ENCODE measurements at regions not wholly inside any gene's neighbourhood (a gene's known extent, or its start where the extent isn't known, plus 50 kb on each side); places are given as distances from the start of the nearest gene placed in this dataset.

DNA sequence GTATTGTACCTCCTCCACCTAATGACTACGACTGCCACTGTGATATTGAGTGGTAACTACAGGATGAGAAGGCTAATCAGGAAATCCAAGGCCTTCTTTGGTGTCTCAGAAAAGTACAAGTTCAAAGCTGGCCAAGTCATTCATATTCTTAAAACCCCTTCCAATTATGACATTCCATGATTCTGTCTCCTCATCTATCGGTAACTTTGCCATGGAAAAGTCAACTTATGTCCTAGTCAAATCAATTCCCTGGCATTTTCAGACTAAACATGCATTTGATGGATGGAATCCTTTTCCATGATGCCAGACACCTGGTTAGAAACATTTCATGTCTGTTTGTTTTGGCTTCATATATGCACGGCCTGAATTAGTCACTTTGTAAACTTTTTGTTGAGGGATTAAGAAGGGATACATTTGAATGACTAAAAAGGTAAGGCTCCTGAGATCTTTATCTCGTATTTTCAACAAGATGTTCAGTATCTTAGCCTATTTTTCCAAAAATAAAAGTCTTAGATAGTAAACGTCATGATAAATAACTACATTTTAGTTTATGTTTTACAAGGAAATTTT is 186.5 kb downstream of the NHLRC3 start:
- Histone ChIP-seq H3K27me3 (ENCODE audit: insufficient read depth, low read length) (no peaks in the 10 kb centered on the region), H3K36me3 (ENCODE audit: insufficient read depth, low read length) (no peaks in the 10 kb centered on the region), H3K9me3 (ENCODE audit: low read length) (no peaks in the 10 kb centered on the region), H3K4me3 (ENCODE audit: low read length) (no peak overlapping the region), H2AFZ (ENCODE audit: low read depth, low read length) (no peak overlapping the region), H3K4me1 (ENCODE audit: insufficient read depth, low read length) (no peaks in the 10 kb centered on the region)

DNA sequence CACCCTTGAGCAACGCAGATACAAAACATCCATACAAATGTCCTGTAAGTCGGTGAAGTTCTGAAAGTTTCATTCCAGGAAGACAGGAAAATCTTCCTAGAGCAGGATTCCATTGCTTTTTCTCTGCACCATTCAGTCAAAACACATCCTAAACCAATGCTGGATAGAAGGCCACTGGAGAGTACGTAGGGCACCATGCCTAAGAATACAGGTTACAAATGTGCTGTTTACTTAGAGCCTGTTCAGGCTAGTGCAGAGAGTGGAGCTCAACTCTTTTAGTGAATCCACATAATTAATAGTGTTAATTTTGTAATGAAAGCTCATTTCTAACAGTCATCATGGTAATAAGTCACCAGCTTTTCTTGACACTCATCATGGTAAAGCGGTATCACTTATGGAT is 187.6 kb downstream of the NHLRC3 start:
- H3K4me1 ChIP-seq (ENCODE audit: insufficient read depth, low read length), result no peaks in the 10 kb centered on the region
- no peaks in the 10 kb centered on the region for H3K36me3 ChIP-seq (ENCODE audit: insufficient read depth, low read length)
- H3K4me3 ChIP-seq (ENCODE audit: low read length), result no peak overlapping the region
- no peak overlapping the region for H2AFZ ChIP-seq (ENCODE audit: low read depth, low read length)
- no peaks in the 10 kb centered on the region for H3K27me3 ChIP-seq (ENCODE audit: insufficient read depth, low read length)
- no peaks in the 10 kb centered on the region for H3K9me3 ChIP-seq (ENCODE audit: low read length)

DNA sequence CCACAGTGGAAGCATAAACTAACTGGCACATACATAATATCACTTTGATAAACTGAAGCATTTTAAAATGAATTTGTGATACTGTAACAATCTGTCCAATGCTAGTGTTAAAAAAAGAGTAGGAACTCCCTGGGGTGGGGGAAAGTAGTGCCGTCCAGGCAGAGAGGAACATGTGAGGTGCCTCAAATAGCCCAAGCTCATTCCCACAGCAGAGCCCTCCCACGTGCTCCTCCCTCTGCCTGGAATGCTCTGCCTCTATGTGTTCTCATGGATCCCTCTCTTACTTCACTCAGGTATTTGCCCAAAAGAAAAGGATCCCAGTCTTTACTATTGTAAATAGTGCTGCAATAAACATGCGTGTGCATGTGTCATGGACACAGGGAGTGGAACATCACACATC is 188.1 kb downstream of the NHLRC3 start:
- no peaks in the 10 kb centered on the region for H3K27me3 ChIP-seq (ENCODE audit: insufficient read depth, low read length)
- H3K36me3 ChIP-seq (ENCODE audit: insufficient read depth, low read length), result no peaks in the 10 kb centered on the region
- H3K4me3 ChIP-seq (ENCODE audit: low read length), result no peak overlapping the region
- H2AFZ ChIP-seq (ENCODE audit: low read depth, low read length), result no peak overlapping the region
- H3K9me3 ChIP-seq (ENCODE audit: low read length), result no peaks in the 10 kb centered on the region
- no peaks in the 10 kb centered on the region for H3K4me1 ChIP-seq (ENCODE audit: insufficient read depth, low read length)

DNA sequence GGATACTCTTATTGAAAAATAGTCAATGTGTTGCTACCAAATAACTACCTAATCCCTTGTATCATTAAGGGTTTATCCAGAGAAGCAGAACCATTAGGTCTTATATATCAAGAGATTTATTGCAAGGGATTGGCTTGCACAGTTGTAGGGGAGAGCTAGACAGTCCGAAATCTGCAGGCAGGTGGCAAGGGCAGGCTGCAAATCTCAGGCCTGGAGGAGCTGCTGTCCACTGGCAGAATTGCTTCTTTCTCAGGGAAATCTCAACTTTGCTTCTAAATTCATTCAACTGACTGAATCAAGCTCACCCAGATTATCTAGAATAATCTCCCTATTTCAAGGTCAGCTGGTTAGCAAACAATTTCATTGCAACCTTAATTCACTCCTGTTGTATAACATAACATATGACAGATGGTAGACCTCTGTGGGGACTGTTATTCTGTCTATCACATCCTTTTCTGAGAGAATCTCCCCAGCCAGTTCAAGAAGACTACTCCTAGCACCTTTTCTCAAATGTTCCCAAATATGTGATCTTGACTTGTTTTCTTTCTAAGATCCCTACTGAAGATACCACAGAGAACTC is 194.2 kb downstream of the NHLRC3 start:
- no peaks in the 10 kb centered on the region for H3K27me3 ChIP-seq (ENCODE audit: insufficient read depth, low read length)
- peaks cover 2% of the 10 kb centered on the region for H3K4me1 ChIP-seq (ENCODE audit: insufficient read depth, low read length)
- H3K4me3 ChIP-seq (ENCODE audit: low read length), result no peak overlapping the region
- H2AFZ ChIP-seq (ENCODE audit: low read depth, low read length), result no peak overlapping the region
- H3K36me3 ChIP-seq (ENCODE audit: insufficient read depth, low read length), result no peaks in the 10 kb centered on the region
- H3K9me3 ChIP-seq (ENCODE audit: low read length), result no peaks in the 10 kb centered on the region

DNA sequence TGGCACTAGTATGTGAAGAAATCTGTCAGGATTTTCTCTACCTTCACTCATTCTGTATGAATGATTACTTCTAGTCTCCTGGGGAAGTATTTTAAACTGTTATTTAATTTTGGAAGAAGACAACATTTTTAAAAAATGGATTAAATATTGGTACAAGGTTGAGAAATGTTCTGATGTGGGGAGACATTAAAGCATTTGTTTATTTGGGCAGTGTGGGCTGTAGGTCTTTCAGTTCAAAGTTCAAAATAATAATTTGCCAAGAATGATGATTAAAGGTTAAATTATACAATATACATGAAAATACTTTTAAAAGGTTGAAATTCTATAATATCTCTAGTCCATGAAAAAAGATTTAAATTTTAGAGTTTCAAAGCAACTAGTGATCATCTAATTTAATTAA is 194.7 kb downstream of the NHLRC3 start:
- no peaks in the 10 kb centered on the region for H3K36me3 ChIP-seq (ENCODE audit: insufficient read depth, low read length)
- H3K27me3 ChIP-seq (ENCODE audit: insufficient read depth, low read length), result no peaks in the 10 kb centered on the region
- no peak overlapping the region for H2AFZ ChIP-seq (ENCODE audit: low read depth, low read length)
- no peaks in the 10 kb centered on the region for H3K9me3 ChIP-seq (ENCODE audit: low read length)
- H3K4me3 ChIP-seq (ENCODE audit: low read length), result no peak overlapping the region
- peaks cover 2% of the 10 kb centered on the region for H3K4me1 ChIP-seq (ENCODE audit: insufficient read depth, low read length)

DNA sequence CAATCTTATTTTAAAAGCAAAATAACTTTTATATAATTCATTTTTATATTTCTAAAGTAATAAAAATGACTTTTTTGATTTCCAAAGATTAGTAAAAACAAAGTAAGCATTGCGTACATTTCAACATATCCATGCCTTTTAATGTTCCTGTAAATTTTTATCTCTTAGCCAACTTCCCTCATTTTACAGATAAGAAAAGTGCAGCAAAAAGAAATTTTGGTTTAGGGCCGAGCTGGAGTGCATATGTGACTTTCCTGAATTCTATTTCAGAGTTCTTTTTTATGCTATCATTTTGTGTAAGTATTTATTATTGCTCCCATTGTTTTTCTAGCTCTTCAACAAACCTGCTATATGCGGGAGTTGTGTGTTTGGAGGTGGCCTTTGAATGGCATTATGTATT is 195.3 kb downstream of the NHLRC3 start:
- Histone ChIP-seq H3K36me3 (ENCODE audit: insufficient read depth, low read length) (no peaks in the 10 kb centered on the region), H3K27me3 (ENCODE audit: insufficient read depth, low read length) (no peaks in the 10 kb centered on the region), H3K4me1 (ENCODE audit: insufficient read depth, low read length) (peaks cover 2% of the 10 kb centered on the region), H3K9me3 (ENCODE audit: low read length) (no peaks in the 10 kb centered on the region), H3K4me3 (ENCODE audit: low read length) (no peak overlapping the region), H2AFZ (ENCODE audit: low read depth, low read length) (no peak overlapping the region)

DNA sequence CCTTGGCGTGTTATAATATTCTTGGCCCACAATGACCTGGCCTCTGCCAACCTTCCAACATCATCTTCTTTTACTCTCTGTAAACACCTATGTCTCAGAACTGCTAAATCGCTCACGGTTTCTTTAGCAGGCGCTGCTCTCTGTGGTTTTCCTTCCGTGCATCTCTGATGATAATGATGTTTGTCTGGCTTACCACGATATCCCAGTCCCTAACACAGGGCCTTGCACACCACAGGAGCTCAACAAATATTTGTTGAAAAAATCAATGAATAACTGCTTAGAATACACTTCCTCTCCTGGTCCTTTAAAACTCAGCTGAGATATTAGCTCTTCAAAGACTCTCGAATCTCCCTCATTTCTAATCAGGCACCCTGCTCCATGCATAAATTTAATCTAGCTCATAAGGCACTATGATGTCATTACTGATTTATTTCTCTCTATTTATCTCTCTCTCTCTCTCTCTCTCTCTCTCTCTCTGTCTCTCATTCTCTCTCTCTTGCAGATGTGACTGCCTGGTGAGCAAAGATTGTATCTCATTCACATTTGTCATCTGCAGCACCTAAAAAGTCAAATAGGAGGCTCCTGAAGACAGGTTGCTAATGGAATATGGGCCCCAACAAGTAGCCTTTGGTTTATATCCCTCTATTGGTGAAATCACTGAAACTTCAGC is 206.4 kb downstream of the NHLRC3 start:
- peak overlapping the region; percentile 6 for H2AFZ ChIP-seq (ENCODE audit: low read depth, low read length)
- no peak overlapping the region for H3K4me3 ChIP-seq (ENCODE audit: low read length)
- H3K9me3 ChIP-seq (ENCODE audit: low read length), result no peaks in the 10 kb centered on the region
- H3K4me1 ChIP-seq (ENCODE audit: insufficient read depth, low read length), result peaks cover 10% of the 10 kb centered on the region
- no peaks in the 10 kb centered on the region for H3K36me3 ChIP-seq (ENCODE audit: insufficient read depth, low read length)
- H3K27me3 ChIP-seq (ENCODE audit: insufficient read depth, low read length), result no peaks in the 10 kb centered on the region

DNA sequence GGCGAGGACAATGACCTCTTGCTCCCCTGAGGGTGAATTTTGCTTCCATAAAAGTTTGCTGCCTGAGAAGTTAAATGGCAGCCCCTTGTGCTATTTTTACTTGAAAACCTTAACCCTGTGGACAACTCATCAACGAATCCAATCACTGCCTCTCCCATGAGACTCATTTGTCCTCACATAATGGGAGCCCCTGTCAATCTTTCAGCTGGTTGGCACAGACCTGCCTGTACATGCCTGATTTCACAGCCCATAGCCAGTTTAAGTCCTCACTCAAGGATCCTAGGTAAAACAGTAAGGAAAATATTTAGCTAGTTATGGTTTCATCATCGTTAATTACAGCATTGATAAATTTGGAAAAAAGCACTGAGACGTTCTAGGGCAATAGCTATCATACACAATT is 207.4 kb downstream of the NHLRC3 start:
- H3K4me3 ChIP-seq (ENCODE audit: low read length), result no peak overlapping the region

DNA sequence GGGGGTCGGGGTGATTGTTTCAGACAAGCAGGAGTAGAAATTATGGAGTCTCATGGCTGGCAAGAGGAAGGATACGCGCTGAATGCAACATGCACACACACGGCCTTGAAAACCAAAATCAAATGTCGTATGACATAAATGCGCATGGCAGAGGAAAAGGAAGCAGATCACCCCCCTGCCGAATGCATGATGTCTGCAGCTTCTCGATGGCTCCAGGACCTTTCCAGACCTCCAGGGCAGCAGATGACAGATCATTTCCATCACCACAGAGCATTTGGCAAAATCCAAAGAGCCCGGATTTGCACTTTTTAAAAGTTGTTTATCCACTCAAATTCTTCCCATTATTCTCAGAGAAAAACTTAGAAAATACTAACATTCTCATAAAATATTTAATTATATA is 211.7 kb downstream of the NHLRC3 start:
- Histone ChIP-seq H3K27me3 (ENCODE audit: insufficient read depth, low read length) (no peaks in the 10 kb centered on the region), H2AFZ (ENCODE audit: low read depth, low read length) (no peak overlapping the region), H3K36me3 (ENCODE audit: insufficient read depth, low read length) (no peaks in the 10 kb centered on the region), H3K4me1 (ENCODE audit: insufficient read depth, low read length) (peaks cover 10% of the 10 kb centered on the region), H3K9me3 (ENCODE audit: low read length) (no peaks in the 10 kb centered on the region), H3K4me3 (ENCODE audit: low read length) (no peak overlapping the region)

More for the DNA sequence above, 207.4 kb downstream of the NHLRC3 start:
- H3K9me3 ChIP-seq (ENCODE audit: low read length), result no peaks in the 10 kb centered on the region
- H2AFZ ChIP-seq (ENCODE audit: low read depth, low read length), result no peak overlapping the region
- H3K36me3 ChIP-seq (ENCODE audit: insufficient read depth, low read length), result no peaks in the 10 kb centered on the region
- H3K4me1 ChIP-seq (ENCODE audit: insufficient read depth, low read length), result peaks cover 10% of the 10 kb centered on the region
- no peaks in the 10 kb centered on the region for H3K27me3 ChIP-seq (ENCODE audit: insufficient read depth, low read length)

DNA sequence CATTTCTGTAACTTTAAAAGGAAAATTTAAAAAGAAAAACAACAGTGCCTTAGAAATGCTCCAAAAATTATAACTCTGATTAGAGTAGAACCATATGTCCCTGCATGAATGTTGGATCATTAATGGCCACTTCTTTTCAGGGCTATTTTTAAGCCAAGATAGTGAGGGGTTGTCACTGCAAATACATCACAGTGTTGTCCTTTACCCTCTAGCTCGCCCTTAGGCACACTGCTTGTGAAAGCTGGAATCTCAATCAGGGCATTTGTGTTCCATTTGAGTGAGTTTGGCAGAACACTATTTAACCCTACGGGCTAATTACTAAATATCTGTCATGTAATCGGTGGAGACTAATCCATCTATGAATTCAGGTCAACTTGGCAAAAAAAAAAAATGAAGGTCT is 212.2 kb downstream of the NHLRC3 start:
- Histone ChIP-seq H3K27me3 (ENCODE audit: insufficient read depth, low read length) (no peaks in the 10 kb centered on the region), H2AFZ (ENCODE audit: low read depth, low read length) (no peak overlapping the region), H3K9me3 (ENCODE audit: low read length) (no peaks in the 10 kb centered on the region), H3K4me1 (ENCODE audit: insufficient read depth, low read length) (peaks cover 7% of the 10 kb centered on the region), H3K4me3 (ENCODE audit: low read length) (no peak overlapping the region), H3K36me3 (ENCODE audit: insufficient read depth, low read length) (no peaks in the 10 kb centered on the region)

DNA sequence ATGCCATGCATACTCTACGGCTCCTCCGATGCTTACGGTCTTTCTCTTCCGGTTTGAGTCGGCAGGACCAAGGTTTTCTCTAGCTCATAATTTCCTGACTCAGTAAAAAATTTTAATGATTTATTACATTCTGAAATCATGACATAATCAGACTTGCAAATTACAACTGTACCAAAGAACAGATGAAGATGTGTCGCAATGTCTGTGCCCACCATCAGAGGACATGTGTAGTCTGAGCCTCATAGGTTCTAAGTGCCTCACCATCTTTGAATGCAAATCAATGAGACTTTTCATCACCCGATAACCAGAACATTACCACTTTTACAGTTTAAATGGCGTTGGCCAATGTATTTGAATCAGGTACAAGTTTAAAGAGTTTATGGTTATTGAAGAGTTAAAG is 213.1 kb downstream of the NHLRC3 start:
- no peaks in the 10 kb centered on the region for H3K9me3 ChIP-seq (ENCODE audit: low read length)
- H2AFZ ChIP-seq (ENCODE audit: low read depth, low read length), result no peak overlapping the region
- no peaks in the 10 kb centered on the region for H3K27me3 ChIP-seq (ENCODE audit: insufficient read depth, low read length)
- H3K36me3 ChIP-seq (ENCODE audit: insufficient read depth, low read length), result no peaks in the 10 kb centered on the region
- no peaks in the 10 kb centered on the region for H3K4me1 ChIP-seq (ENCODE audit: insufficient read depth, low read length)
- H3K4me3 ChIP-seq (ENCODE audit: low read length), result no peak overlapping the region

DNA sequence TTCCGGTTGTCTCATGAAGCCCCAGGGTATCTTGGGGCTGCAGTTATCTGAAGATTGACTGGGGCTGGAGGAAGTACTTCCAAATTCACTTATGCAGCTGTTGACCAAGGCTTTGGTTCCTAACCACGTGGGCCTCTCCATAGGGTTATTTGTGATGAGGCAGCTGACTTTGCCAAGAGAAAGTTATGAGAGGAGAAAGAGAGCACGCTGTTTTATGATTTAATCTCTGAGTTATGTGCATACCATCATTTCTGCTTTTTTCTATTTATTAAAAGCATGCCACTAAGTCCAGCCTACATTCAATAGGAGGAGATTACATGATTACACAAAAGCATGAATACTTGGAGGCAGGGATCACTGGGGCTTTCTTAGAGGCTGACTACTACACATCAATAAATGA is 215.5 kb downstream of the NHLRC3 start:
- Histone ChIP-seq H3K4me3 (ENCODE audit: low read length) (no peak overlapping the region), H3K36me3 (ENCODE audit: insufficient read depth, low read length) (no peaks in the 10 kb centered on the region), H3K4me1 (ENCODE audit: insufficient read depth, low read length) (no peaks in the 10 kb centered on the region)

DNA sequence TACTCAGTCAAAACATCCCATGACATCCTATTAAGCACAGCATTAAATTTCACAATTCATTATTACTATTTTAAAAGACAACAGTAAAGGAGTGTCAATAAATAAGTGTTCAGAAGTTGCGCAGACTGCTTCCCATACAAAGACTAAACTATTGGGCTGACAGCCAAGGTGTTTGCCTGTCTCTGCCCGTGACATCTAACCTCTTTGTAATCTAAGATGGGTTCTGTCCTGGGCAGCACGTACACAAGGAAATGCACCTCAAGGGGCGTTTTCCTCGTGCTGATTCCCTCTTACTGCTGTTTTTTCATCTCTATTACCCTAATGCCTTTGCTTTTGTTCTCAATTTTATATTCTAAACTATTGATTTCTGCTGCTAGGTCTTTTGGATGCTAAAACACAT is 216.3 kb downstream of the NHLRC3 start:
- Histone ChIP-seq H2AFZ (ENCODE audit: low read depth, low read length) (no peak overlapping the region), H3K4me3 (ENCODE audit: low read length) (no peak overlapping the region), H3K4me1 (ENCODE audit: insufficient read depth, low read length) (no peaks in the 10 kb centered on the region), H3K9me3 (ENCODE audit: low read length) (peaks cover 4% of the 10 kb centered on the region), H3K27me3 (ENCODE audit: insufficient read depth, low read length) (no peaks in the 10 kb centered on the region), H3K36me3 (ENCODE audit: insufficient read depth, low read length) (no peaks in the 10 kb centered on the region)

More for the DNA sequence above, 215.5 kb downstream of the NHLRC3 start:
- peaks cover 4% of the 10 kb centered on the region for H3K9me3 ChIP-seq (ENCODE audit: low read length)
- H2AFZ ChIP-seq (ENCODE audit: low read depth, low read length), result no peak overlapping the region
- no peaks in the 10 kb centered on the region for H3K27me3 ChIP-seq (ENCODE audit: insufficient read depth, low read length)

DNA sequence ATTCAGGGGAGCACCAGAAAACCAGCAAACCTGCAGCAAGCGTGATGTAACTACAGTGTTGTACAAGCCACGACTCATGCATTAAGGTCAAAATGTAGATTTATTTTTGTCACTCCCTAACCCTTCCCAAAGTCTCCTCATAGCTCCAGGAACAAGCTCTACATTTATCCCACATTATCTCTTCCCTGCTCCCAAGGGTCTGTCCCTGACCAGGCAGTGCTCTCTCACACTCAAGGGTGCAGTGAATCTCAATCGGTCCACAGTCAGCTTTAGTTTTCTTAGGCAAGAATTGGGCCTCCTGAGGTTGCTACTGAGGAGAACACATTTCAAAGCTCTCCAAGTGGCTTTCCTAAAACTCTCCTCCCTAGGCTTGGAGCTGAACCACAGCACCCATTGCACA is 219.4 kb downstream of the NHLRC3 start:
- Histone ChIP-seq H3K36me3 (ENCODE audit: insufficient read depth, low read length) (no peaks in the 10 kb centered on the region), H3K9me3 (ENCODE audit: low read length) (peaks cover 4% of the 10 kb centered on the region), H3K4me1 (ENCODE audit: insufficient read depth, low read length) (no peaks in the 10 kb centered on the region), H3K4me3 (ENCODE audit: low read length) (no peak overlapping the region), H2AFZ (ENCODE audit: low read depth, low read length) (no peak overlapping the region), H3K27me3 (ENCODE audit: insufficient read depth, low read length) (no peaks in the 10 kb centered on the region)
